ENCODE measurements at regions not wholly inside any gene's neighbourhood (a gene's known extent, or its start where the extent isn't known, plus 50 kb on each side); places are given as distances from the start of the nearest gene placed in this dataset.

DNA sequence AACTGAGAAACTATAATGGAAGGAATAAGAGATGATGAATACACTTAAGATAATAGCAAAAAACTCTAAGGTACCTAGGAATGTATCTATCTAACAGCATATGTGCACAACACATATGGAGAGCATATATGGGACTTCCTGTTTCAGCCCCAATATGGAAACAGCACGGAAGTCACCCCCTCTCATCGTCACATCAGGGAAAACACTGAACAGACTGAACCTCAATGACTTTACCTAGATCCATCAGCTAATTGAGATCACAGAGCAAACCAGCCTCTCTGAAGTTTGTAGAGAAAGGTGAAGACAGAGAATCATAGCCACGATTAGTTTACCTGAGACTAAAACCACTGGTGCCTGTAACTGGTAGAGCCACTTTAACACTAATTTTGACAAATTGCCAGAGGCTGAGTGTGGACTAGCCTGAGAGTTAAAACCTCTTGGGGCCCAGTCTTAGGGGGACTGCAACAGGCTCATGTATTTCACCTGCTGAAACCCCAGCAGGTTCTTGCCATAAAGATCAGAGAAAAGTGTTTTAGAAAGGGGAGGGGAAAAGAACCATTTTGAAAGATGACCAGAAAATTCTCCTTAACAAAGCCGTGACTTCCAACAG lies 722.6 kb downstream of the TBC1D22A start:
- no peak for DNase-seq (ENCODE audit: low spot score)

DNA sequence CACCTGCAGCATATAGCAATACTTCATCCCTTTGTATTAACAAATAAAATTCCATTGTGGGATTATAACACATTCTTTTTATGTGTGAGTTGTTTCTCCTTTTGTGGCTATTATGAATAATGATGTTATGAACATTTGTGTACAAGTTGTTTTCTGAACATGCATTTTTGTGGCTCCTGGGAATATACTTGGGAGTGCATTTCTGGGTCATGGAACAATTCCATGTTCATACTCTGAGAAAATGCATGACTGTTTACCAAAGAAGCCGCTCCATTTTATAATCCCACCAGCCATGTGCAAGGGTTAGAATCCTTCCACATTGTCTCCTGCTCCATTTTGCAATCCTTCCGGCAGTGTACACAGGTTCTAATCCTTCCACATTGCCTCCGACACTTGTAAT lies 713.8 kb downstream of the TBC1D22A start:
- DNase-seq (ENCODE audit: low spot score) = no peak

DNA sequence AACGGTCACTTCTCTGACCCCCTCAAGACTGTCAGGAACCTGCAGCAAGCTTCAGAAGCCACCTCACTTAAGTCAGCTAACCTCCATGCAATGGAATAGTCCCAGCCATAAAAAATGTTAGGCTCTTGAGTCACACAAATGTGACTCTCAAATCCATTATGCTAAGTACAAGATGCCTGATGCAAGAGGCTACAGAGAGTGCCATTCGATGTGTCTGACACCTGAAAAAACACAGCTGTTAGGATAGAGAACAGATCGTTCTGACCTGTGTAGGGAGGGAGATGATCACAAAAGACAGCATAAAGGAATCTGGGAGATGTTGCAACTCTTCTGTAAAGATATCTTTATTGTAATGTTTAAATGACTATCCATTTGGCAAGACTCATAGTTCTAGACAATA lies 712.4 kb downstream of the TBC1D22A start:
- no peak for DNase-seq (ENCODE audit: low spot score)

DNA sequence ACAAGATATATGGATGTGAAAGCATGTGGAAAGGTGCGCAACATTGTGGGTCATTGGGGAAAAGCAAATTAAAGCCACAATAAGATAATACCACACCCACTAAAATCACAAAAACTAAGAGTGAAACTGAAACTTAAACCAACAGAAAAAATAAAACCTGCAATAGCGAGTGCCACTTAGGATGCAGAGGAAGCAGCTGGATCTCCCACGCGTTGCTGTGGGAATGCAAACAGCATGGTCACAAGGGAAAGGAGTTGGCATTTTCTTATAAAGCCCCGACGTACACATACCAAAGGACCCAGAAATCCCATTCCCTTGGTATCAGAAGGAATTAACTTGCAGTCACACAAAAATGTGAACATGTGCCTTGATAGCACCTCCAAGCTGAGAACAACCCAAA lies 712.0 kb downstream of the TBC1D22A start:
- no peak for DNase-seq (ENCODE audit: low spot score)

DNA sequence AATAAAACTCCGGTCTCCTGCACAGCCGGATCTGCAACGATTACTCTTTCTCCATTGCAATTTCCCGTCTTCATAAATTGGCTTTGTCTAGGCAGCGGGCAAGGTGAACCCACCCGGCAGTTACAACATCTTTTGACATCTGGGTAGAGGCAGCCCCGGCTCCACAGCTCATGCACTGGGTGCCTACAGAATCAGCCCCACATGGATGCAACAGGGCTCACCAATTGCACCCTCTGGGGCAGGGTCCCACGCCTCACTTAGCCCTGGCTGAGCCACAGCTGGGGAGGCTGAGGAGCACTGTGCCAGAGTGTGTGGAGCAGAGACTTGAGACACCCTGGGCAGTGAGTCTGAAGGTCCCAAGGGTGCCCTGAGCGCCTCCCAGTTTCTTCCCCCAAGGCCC lies 710.2 kb downstream of the TBC1D22A start:
- no peak for DNase-seq (ENCODE audit: low spot score)

DNA sequence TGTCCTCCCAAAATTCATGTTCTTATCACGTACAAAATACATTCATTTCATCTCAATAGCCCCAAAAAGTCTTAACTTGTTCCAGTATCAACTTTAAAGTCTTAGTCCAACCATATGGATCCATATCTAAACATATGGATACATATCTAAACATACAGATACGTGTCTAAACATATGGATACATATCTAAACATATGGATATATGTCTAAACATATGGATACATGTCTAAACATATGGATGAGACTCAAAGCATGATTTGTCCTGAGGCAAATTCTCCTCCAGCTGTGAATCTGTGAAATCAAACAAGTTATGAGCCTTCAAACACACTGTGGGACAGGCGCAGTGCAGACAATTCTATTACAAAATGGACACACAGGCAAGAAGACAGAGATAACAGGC lies 709.0 kb downstream of the TBC1D22A start:
- no peak for DNase-seq (ENCODE audit: low spot score)

DNA sequence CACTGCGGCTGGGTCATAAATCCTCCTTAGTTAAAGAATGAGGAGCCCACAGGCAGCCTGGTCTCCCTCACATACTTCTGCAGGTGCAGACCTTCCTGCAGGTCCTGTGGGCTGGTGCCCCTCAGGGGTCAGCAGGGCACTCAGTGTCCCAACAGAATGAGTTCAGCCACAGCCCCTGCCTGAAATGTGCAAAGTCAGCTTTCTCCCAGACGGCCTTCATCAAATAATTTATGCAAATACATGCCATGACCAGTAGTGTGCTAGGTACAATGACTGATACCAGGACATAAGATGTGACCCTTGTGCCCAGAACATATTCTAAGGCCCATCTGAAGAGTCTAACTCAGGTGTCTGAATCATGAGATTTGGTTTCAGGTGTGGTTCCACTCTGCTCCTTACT lies 703.4 kb downstream of the TBC1D22A start:
- DNase-seq (ENCODE audit: low spot score) = no peak

DNA sequence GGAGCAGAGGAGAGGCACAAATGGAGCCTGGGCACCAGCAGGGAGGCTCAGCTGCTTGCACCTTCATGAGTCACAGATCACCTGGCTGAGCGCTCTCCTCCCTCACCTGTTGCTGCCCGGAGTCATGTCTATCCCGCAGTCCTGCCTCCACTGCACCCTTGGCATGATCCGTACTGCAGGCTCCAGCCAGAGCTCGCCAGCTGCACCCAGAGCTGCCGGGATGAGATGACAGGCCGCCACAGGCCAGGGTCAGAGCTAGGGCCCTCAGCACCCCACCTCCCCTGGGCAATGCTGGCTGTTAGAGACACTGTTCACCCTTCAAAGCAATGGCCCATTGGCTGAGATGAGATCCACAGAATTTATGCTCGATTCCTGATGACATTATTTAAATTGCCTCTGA lies 702.8 kb downstream of the TBC1D22A start:
- DNase-seq (ENCODE audit: low spot score) = no peak

DNA sequence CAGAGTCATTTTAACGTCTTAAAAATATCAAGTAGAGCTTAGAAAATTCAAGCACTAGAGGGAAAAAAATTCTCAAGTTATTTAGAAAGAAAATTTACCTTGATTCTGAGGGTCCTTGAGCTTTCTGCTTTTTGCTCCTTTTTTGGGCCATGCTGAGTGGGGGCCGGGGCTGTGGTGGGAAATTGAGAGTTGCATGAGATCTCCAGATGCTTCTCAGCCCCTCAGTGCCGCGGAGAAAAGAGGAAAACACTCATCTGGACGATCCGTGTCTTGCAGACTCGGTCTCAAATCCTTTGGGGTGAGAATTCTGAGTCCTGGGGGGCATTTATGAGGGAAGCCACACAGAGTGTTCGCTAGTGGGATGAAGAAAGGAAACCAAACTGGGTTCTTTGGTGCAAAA lies 700.8 kb downstream of the TBC1D22A start:
- DNase-seq (ENCODE audit: low spot score) = no peak

DNA sequence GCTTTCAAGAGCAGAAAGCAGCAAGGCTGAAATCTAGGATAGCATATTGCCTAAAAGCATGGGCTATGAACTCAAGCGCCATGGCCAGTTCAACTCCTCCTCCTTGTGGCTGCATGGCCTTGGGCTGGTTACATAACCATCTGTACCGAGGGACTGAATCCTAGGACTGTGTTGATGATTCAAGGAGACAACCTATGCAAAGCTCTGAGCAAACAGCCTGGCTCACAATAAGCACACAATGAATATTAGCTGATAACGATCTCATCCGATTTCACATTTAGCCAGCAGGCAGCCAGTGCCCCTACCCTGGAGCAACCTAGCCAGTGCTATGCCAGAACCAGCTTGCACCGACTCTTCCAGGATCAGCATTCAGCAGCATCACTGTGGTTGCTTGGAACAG lies 698.4 kb downstream of the TBC1D22A start:
- DNase-seq (ENCODE audit: low spot score) = no peak

DNA sequence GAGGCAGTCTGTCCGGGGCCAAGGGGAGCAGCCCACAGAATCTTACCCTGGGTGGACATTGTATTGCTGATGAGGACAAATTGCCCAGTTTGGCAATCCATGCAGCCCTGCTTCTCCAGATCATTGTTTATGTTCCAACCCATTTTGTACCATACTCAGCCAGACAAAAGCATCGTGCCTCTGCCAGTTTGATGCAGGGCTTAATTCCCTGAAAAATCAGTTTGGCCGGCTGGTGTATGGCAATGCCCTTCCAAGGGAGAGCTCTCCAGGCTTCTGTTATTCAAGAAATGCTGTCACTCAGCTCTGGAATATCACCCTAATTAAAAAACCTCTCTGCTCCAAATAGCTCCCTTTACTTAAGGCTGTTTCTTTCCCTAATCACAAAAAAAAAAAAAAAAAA lies 697.7 kb downstream of the TBC1D22A start:
- no peak for DNase-seq (ENCODE audit: low spot score)

DNA sequence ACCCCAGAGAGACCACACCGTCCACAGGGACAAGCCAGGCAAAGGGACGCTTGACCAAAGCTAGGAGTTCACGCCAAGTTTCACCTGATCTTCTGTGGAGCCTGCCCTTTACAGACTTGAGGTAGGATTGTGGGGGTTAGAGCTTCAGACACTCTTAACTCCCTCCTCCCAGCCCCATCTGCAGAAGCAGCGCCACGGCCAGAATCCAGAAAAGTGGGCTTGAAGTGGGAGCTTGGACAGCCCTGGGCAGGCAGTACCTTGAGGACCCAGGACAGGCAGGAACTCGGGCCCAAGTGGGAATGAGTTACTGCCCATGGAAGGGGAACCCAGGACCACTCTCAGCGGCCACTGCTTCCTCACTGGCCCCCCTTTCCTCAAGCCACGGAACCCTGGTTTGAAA lies 695.9 kb downstream of the TBC1D22A start:
- no peak for DNase-seq (ENCODE audit: low spot score)

DNA sequence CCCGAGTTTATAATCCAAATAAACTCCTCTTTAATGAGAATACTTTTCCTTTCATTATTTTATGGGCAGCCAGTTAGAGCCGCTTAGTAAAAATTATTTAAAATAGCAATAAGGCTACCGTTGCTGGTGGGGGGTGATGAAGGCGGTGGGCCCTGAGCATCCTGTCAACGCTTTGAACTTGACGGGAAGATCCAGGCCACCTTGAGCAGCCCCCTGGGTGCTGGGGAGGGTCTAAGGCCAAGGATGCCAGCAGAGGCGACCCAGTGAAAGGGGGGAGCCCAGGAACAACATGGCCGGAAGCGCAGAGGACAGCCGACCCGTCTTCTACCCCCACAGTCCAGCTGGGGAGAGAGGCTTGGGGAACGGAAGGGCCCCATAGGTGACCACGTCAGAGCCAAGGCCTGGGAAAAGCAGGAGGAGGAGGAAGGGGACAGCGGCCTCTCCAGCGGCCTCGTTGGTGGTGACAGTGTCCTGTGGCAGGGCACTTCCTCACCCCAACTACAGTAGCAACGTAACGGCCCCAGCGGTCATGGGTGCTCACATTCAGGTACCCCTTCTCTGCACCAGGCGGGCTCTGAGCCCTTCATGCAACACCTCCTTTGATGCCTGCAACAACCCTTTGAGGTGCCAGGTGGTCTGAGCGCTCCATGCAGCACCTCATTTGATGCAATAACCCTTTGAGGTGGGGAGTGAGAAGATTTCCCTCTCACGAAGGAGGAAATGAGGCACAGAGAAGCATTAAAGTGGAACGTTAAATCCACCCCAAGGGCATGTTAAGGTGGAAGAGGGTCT lies 695.3 kb downstream of the TBC1D22A start:
- DNase-seq (ENCODE audit: low spot score) = no peak

DNA sequence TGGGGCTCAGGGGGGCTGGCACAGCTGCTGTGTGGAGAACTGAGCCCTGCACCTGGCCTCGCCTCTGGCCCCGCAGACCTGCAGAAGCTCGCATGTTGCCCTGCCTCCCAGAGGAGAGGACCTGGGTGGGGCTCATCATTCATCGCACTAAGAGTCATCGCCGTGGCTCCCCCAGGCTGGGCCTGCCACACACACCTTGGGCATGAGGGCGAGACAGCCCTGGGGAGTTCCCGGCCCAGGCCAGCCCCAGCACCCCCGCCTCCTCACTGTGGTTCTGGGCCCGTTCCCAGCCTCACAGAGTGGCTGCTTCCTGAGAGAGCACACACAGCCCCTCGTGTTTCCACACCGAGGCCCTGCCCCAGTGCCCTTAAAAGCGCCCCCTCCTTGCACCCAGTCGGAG lies 694.6 kb downstream of the TBC1D22A start:
- DNase-seq (ENCODE audit: low spot score) = no peak

DNA sequence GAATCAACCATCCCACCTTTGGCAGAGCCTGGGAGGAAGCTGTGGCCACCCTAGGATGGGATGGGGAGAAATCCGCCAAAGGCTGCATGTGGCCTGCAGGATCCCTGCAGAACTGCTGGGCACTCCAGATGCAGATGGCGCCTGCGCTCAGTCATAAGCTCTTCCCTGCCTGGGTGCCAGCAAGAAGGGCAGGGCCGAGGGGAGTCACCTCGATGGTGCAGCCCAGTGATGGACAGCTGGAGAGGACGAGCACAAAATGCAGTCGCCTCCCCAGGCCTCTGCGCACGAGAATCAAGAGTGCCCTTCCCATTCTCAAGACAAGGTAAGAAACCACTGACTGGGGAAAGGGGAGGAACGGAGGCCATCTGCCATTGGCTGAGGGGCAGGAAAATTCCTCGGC lies 693.6 kb downstream of the TBC1D22A start:
- DNase-seq (ENCODE audit: low spot score) = no peak

DNA sequence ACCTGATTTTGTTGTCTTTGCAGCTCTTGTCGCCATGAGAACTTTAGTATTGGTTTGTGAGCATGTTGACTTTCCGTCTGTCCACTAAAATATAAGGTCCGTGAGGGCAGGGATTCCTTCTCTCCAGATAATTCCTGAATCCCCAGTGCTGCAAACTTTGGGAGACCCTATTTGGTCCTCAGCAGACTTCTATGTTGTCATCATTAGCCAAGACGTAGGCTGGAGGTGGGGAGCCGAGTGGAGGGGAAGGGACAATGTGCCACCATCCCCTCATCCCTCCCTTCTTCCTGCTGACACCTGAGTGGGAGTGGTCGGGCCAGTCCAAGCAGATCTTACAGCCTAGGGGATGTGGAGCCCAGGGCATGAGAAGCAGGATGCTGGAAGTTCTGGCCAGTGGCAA lies 690.6 kb downstream of the TBC1D22A start:
- no peak for DNase-seq (ENCODE audit: low spot score)

DNA sequence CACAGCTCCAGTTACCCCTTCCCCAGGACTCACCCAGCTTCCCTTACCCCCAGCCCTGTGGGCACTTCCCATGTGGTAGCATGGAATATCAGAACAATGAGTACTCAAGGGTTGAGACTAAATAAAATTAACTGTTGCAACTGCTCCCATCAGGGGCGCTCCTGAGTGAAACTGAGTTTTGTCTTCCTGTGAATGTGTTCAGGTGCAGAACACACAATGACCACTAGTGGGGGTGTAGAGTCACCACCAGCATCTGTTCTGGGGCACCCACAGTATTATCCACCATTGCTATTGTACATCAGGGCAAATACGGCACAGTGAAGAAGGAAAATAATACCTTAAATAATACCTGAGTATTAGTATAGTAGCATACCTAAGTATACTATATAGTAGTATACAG lies 689.7 kb downstream of the TBC1D22A start:
- DNase-seq (ENCODE audit: low spot score) = no peak

DNA sequence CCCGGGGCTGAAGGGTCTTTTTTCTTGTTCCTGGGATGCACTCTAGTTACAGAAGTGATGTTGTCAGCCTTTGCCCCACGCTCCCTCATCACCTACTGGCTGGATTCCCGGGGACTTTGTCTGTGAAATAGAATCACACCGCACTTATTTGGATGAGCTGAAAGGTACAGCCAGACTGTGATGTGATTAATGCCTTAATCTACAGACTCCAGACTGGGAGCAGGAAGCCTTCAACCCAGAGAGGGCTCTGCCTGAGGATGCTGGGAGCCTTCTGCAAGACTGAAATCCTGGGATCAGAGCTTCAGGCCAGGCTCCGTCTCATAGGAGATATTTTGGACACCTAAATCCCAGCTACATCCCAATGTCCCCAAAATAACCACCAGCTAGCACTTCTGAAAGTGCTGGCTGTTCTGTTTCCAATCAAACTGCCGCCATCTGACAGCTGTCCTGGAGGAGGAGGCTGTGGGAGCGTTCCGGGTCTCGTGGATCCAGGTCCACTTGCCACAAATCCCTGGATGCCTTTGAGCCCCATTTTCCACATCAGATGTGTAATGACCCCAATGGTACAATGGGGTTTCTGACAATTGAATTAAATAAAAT lies 688.5 kb downstream of the TBC1D22A start:
- DNase-seq (ENCODE audit: low spot score) = no peak

DNA sequence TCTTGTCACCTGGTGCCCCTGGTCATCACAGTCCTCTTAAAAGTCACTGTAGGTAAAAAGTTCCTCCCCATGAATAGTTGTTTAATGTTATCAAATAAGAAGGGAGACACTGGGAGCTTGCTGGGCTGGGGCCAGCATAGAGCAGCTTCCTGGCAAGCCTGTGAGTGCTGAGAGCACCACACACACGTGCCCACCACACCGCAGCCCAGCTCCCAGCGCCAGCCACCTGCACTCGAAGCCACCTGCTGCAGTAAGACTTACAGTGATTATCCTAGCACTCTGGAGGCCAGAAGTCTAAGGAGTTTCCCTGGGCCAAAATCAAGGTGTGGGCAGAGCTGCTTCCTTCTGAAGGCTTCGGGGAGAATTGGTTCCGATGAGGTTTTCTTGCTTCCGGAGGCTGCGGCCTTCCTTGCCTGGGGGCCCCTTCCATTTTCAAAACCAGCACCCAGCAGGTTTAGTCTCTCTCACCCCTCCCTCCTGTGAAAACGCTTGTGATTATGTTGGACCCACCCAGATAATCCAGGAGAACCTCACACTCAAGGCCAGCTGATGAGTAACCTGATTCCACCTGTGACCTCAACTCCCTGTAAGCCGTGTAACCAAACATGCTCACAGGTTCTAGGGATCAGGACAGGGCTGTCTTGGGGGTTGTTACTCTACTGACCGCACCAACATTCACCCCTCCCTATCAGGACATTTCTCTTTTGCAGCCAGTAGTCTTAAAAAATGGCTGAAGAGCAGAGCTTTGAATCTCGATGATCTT lies 687.2 kb downstream of the TBC1D22A start:
- DNase-seq (ENCODE audit: low spot score) = no peak

DNA sequence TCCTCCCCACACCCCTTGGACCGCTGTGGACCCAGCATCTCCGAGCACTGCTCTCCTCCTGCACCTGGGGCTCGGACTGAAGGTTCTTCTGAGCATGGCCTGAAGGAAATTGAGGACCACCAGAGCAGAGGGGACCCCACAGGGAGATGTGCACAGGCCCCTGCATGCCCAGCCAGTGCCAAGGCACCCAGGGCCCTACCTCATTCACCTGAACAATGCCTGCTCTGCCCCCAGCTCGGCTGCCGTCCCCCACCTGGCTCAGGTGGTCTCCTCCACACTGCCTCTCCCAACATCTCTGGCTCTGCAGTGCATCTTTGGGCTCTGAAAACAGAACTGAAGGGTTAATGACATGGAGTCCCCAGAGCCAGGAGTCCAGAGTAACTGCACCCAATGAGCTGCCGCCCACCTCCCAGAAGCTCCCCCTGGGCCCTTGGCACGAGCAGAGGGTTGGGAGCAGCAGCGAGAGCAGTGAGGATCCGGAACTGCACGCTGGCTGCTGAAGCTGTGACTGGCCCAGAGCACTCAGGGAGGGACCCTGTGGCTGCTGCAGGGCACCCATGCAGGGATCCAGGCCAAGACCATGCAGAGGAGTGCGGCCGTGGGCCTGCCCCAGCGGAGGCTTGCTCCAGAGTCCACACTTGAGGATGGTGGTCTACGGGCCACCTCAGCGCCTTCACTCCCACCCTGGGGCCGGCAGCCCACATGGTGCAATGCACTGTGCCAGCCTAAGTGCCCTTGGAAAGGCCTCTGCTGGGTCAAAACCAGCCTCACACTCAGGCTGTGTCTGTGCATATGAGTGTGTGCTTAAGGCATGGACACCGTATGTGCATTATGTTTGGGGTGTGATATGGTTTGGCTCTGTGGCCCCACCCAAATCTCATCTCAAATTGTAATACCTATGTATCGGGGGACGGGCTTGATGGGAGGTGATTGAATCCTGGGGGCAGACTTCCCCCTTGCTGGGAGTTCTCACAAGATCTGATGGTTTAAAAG lies 686.1 kb downstream of the TBC1D22A start:
- no peak for DNase-seq (ENCODE audit: low spot score)

All from AG08395 (cell line).